ENCODE measurements at regions not wholly inside any gene's neighbourhood (a gene's known extent, or its start where the extent isn't known, plus 50 kb on each side); places are given as distances from the start of the nearest gene placed in this dataset.

DNA sequence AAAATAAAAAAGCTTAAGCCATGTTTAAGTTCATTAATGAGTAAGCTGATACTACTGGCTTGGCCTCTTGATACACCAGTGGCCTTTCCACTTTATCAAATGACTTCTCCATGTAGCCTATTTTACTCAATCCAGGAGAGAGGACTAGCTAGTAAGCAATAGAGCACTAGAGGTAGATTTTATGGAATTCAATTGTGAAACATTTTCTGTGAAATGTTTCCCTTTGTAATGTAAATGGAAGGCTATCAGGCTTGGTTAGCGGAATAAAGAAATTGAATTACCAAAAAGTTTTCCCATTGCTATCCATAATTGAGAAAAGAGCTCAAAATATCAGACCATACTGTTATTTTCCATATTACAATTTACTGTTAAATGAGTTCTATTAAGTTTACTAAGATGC is 515.4 kb upstream of the CDH2 start:
- TF ChIP-seq, protein P1, sequence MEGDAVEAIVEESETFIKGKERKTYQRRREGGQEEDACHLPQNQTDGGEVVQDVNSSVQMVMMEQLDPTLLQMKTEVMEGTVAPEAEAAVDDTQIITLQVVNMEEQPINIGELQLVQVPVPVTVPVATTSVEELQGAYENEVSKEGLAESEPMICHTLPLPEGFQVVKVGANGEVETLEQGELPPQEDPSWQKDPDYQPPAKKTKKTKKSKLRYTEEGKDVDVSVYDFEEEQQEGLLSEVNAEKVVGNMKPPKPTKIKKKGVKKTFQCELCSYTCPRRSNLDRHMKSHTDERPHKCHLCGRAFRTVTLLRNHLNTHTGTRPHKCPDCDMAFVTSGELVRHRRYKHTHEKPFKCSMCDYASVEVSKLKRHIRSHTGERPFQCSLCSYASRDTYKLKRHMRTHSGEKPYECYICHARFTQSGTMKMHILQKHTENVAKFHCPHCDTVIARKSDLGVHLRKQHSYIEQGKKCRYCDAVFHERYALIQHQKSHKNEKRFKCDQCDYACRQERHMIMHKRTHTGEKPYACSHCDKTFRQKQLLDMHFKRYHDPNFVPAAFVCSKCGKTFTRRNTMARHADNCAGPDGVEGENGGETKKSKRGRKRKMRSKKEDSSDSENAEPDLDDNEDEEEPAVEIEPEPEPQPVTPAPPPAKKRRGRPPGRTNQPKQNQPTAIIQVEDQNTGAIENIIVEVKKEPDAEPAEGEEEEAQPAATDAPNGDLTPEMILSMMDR (IDR thresholded peaks at IDR 0.05), result no peak
- TF ChIP-seq POLR2A (IDR thresholded peaks at IDR 0.05), result no peak
